Nucleus accumbens (tissue), 56 donors: ENCODE measurements at regions not wholly inside any gene's neighbourhood (a gene's known extent, or its start where the extent isn't known, plus 50 kb on each side); places are given as distances from the start of the nearest gene placed in this dataset.
A peak's percentile ranks its signal among the peaks of the same experiment; 100 is the strongest.

Source experiments
- DNase-seq, 56 donors: peaks; one replicate each; lab custom pipeline; 2025; lab: John Stamatoyannopoulos, UW

- DNase-seq: no peak
Measured at GRCh38 chr18:75654386-75654785, 226.9 kb upstream of the SMIM21 start.

DNA sequence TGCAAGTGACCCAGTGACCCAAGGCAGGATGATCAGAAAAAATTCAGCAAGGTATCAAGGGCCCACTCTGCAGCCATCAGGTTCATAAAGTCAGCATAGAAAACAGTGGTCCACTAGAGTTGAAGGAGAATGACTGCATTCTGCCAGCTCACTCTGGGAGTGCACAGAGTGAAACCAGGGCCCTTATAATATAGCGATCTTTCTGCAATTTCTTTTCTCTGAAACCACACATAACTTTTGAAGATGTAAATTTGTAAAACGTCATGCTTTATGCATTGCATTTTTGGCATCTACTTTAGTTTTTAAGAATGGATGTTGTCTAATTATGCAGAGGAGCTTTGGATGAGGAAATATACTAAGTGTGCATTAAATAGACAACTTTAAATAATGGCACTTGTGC is 225.0 kb upstream of the SMIM21 start:
- DNase-seq: no peak

- no peak for DNase-seq
Measured at GRCh38 chr18:75644871-75645270, 217.4 kb upstream of the SMIM21 start.

GRCh38 chr18:75643083-75643482 is 215.6 kb upstream of the SMIM21 start:
- no peak for DNase-seq

GRCh38 chr18:75639472-75639831 is 211.9 kb upstream of the SMIM21 start:
- peak in 1 of 56 donors; percentile 40 for DNase-seq

DNA sequence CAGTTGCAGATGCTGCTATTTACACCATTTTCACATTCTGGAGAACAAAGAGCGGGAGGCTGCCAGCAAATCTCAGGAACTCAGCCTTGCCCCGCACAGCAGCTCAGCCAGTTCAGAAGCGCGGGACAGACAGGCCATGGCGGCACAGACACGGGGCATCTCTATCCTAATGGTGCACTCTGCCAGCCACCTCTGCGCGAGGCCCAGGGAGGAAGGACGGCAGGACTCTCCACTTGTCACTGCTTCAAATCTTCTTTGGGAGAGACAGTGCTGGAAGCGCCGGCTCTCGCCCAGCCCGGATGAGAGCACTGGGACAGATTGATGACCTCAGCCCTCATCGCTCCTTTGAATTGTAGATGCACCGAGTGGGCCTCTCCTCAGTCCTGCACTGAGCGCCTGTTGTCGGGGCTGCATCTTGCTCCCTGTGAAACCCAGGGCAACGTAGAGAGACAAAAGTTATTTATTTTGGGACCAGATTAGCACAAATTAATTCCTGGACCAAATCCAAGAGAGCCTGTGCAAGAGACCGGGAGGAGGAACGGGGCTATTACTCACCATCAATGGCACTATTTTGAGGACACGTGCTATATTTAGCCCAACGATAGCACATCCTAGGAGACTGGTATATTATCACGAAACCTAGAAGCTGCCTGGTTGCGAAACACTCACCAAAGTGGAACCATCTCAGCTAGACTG is 211.4 kb upstream of the SMIM21 start:
- peak in 50 of 56 donors; percentile 19 to 83 (median 47) for DNase-seq

DNA sequence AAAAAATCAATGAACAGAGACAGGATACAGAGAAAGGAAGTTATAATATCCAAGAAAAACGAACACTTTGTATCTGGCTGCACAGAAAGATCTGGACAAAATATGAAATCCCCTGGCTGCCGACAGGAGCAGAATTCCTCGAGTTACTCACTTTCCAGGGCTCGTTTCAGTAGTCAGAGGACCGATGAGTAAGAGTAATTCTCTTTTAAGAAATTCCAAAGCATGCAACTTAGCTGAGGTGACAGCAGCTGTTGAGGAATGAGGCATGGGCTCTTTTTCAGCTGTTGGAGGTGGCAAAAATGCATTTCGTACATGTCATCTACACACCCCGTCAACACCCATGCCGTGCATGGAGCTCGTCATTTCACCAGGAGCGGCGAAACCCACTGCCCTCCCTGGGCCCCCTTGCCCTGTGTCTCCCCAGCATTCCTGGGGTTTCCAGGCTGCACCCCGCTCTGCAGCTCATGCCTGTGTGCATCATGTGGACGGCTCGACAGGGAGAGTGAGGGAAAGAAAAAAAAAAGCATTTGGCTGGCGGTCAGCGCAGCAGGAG is 210.8 kb upstream of the SMIM21 start:
- peak in 5 of 56 donors; percentile 18 to 56 (median 52) for DNase-seq

DNA sequence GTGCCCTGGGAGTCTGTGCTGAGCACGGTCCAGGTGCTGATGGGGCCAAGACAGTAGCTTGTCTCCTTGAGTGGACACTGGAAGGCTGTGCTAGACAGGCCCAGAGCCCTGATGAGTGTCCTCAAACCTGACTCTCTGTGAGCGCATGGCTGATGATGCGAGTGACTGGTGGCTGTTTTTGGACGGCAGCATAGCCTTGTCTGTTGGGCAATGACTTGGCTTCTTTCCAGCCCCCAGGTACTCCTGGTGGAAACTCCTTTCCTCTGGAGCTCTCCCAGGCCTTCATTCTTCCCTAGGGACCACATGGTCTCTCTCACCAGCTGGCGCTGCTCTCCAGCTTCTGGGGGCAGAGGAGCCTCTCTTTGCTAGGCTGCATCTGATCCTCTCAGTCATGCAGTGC is 207.6 kb upstream of the SMIM21 start:
- DNase-seq: no peak

DNA sequence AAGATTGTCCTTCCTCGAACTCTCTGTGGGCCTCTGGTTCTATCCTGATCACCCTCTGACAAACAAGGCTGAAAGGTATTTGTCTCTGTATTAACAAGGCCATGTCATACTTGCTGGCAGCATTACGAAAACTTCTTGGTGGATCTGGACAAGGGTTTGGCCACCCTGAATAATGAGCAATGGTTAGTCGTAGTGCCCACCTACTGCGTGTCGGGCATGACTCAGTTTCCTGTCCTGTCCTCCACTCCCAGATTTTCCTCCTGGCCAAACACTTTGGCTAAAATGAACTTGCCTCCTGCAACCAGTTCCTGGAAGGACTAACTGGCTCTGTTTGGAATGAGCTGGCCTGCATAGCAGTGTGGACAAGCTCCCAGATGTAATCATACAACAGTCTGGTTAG is 198.5 kb upstream of the SMIM21 start:
- no peak for DNase-seq

DNA sequence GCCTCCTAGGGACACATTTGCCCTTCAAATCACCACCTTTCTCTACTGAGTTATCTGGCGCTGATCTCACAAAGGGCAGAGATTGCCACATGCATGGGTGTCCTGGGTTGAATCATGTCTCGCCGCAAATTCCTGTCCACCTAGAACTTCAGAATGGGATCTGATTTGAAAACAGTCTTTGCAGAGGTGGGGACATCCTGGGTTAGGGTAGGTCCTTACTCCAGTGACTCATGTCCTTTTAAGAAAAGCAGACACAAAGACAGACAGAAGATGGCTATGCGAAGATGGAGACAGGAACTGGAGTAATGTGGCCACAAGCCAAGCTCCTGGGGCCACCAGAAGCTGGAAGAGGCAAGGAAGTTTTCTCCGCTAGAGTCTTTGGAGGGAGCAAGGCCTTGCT is 197.4 kb upstream of the SMIM21 start:
- DNase-seq: no peak

GRCh38 chr18:75621818-75622217 is 194.3 kb upstream of the SMIM21 start:
- no peak for DNase-seq

DNA sequence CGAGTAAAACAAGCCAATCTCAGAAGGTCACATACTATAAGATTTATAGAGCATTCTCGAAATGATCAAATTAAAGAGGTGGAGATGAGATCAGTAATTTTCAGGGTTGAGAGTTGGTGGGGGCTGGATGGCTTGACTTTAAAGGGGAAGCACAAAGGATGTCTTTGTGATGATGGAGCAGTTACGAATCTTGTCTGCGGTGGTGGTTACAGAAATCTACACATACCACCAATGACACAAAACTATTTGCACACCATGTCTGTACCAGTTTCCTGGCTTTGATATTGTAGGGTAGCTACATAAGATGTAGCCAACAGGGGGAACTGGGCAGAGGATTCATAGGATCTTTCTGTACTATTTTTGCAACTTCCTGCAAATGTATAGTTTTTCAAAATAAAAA is 190.6 kb upstream of the SMIM21 start:
- no peak for DNase-seq

DNA sequence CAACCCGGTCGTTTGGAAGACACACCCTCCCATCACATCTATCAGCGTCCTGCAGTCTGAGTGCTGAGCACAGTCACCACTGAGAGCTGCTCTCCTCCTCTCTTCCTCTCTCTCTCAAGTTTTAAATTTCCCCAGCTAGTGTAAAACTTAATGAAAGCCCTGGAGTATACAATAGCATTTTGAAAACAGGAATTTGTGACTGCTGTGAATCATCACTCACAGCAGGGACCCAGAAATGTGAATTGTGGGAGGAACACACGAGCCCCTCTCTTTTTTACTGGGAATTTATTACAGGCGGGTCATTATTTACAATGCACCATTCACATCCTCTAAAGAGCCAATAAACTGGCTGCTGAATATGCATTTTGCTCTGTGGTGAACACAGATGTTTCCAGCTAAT is 185.0 kb upstream of the SMIM21 start:
- DNase-seq: no peak

GRCh38 chr18:75607701-75608100 is 180.2 kb upstream of the SMIM21 start:
- no peak for DNase-seq

DNA sequence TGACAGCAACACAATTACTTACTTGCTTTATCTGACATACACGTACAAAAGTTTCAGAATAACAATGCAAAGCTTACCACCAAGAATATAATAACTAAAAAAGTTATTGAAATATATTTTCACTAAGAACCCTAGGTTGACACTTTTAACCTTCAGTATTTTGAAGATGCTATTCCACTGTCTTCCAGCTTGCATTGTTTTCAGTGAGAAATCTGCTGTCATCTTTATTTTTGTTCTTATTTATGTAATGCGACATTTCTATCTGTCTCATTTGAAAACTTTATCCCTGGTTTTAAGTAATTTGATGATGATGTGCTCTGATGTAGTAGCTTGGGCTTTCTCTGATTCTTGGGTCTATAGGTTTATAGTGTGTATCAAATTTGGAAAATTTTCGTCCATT is 165.0 kb upstream of the SMIM21 start:
- DNase-seq: no peak

DNA sequence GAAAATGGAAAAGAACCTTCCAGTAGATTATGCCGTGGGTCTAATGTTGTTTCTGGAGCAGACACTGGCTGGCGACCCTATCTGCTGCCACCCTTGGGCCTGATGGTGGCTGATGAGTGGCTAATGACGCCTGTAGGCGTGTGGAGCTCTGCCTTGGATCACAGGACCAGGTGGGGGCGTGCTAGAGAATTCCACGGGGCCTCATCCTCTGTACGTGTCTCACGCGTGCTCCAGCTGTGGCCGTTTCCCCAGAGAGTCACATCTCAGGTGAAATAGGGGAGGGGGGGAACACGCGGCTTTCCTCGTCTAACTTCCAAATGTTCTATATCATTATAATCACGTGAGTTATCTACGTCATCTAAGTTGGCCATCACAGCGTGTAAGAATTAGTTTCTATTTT is 160.9 kb upstream of the SMIM21 start:
- DNase-seq: no peak

- DNase-seq: no peak
Measured at GRCh38 chr18:75587131-75587530, 159.6 kb upstream of the SMIM21 start.

GRCh38 chr18:75586130-75586889 is 158.8 kb upstream of the SMIM21 start:
- no peak for DNase-seq

- DNase-seq: no peak
Measured at GRCh38 chr18:75582940-75583339, 155.4 kb upstream of the SMIM21 start.

DNA sequence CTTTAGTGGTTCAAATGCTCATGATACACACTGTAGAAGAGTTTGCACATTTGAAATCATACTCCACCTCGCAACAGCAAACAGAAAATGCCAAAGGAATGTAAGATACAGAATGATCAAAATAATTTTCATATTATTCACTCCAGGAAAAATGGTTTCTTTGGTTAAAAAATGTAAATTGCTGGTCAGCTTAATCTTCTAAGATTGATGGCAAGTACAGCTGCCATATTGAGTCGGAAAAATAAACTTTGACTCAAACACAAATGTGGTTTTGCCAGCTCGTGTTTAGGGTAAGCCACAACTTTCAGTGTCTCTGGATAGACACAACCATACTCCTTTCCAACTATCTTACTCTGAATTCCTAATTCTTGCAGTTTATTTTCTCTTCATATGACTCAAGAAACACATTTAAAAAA is 154.9 kb upstream of the SMIM21 start:
- no peak for DNase-seq

DNA sequence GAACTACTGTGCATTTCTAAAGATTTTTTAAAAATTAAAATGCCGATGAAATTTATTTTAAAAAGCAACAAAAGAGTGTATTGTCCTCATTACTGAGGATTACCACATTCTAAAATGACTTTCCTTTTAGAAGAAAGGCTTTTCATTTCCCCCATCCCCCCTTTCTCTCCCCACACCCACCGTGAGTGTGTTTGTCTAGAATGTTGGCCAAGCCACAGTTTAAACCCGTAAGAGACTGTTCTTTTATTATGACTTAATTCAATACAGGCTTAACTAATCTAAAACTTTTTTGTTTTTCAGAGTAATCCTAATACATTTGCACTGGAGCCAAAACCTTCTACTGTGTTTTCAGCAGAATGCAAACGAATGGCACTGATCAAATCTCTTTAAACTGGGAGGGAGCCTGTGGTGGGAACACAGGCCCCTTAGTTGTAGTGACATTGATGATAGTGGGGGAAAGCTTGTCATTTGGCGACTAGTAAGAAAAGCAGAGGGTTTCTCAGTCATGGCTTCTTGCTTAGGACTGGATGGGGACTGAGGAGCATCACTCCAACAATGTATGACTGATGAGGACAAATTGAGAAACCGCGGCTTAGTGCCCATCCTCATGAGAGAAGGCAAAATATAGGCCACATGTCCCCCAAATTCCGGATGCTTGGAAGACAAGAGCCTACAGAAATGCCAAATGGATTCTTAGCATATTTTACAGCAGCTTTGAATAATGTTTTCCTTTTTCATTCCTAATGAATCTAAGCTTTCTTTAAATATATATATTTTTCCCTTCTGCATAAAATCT is 154.0 kb upstream of the SMIM21 start:
- DNase-seq: no peak
